ENCODE measurements at regions not wholly inside any gene's neighbourhood (a gene's known extent, or its start where the extent isn't known, plus 50 kb on each side); places are given as distances from the start of the nearest gene placed in this dataset.

DNA sequence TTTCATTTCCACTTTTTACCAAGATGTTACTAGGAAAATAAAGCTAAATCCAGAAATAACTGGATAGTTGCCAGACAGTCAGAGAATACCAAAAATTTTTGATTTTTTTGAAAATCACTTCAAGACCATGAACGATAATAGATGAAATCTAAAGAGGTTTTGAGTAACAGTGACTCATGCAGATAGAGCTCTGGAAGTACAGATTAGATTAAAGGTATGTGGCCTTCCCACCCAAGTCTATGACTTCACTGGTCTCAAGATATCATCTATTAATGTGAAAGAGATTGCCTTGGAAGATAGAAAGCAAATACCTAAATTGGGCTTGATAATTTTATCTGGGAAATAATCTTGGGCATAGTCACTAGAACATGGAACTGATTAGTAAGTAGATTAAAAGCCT is 415.9 kb downstream of the METTL15 start:
- TF ChIP-seq, protein P1, sequence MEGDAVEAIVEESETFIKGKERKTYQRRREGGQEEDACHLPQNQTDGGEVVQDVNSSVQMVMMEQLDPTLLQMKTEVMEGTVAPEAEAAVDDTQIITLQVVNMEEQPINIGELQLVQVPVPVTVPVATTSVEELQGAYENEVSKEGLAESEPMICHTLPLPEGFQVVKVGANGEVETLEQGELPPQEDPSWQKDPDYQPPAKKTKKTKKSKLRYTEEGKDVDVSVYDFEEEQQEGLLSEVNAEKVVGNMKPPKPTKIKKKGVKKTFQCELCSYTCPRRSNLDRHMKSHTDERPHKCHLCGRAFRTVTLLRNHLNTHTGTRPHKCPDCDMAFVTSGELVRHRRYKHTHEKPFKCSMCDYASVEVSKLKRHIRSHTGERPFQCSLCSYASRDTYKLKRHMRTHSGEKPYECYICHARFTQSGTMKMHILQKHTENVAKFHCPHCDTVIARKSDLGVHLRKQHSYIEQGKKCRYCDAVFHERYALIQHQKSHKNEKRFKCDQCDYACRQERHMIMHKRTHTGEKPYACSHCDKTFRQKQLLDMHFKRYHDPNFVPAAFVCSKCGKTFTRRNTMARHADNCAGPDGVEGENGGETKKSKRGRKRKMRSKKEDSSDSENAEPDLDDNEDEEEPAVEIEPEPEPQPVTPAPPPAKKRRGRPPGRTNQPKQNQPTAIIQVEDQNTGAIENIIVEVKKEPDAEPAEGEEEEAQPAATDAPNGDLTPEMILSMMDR (conservative IDR thresholded peaks at IDR 0.05; ENCODE audit: low read length) = no peak
- no peak for TF ChIP-seq EZH2phosphoT487 (IDR thresholded peaks at IDR 0.05; ENCODE audit: borderline replicate concordance)

Data from Loucy (cell line).